ENCODE measurements at regions not wholly inside any gene's neighbourhood (a gene's known extent, or its start where the extent isn't known, plus 50 kb on each side); places are given as distances from the start of the nearest gene placed in this dataset.

DNA sequence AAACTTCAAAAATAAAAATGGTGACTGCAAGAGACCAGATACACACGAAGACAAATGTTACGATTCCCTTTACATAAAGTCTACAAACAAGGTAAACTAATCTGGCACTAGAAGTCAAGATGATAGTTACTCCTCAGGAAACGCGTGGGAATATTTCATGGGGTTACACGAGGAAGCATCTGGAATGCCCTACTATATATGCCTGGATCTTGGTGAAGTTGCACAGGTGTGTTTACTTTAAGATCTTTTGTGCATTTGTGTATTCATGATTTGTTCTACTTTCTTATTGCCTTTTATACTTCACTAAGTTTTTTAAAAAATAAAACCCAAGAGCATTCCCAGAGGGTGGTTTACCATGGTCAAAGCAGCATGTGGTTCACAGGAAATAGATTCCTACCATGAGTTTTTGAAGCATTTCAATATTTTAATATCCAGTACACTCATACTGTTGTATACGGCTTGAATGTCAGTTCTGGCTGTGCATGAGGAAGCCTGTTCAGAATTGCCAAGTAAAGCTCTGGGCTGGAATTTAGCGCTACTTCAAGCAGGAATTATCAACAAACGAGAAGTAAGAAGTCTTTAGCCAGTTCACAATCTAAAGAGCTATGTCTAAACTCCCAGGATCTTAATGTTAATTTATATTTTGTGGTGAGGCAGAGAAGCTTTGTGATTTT lies 239.8 kb upstream of the KLHL1 start:
- DNase-seq: no peak
- Histone ChIP-seq H3K27ac (no peak overlapping the region), H3K9me3 (no peaks in the 10 kb centered on the region), H3K36me3 (no peaks in the 10 kb centered on the region), H3K4me3 (no peak overlapping the region), H3K27me3 (no peaks in the 10 kb centered on the region), H3K4me1 (ENCODE audit: insufficient read depth) (no peaks in the 10 kb centered on the region)
- intact Hi-C loops (cut with DNase I): no loop called here
- TF ChIP-seq POLR2A (IDR thresholded peaks at IDR 0.05): no peak
- TF ChIP-seq EP300 (IDR thresholded peaks at IDR 0.05): no peak
- TF ChIP-seq, protein P1, sequence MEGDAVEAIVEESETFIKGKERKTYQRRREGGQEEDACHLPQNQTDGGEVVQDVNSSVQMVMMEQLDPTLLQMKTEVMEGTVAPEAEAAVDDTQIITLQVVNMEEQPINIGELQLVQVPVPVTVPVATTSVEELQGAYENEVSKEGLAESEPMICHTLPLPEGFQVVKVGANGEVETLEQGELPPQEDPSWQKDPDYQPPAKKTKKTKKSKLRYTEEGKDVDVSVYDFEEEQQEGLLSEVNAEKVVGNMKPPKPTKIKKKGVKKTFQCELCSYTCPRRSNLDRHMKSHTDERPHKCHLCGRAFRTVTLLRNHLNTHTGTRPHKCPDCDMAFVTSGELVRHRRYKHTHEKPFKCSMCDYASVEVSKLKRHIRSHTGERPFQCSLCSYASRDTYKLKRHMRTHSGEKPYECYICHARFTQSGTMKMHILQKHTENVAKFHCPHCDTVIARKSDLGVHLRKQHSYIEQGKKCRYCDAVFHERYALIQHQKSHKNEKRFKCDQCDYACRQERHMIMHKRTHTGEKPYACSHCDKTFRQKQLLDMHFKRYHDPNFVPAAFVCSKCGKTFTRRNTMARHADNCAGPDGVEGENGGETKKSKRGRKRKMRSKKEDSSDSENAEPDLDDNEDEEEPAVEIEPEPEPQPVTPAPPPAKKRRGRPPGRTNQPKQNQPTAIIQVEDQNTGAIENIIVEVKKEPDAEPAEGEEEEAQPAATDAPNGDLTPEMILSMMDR (IDR thresholded peaks at IDR 0.05): no peak
- WGBS, 3 donors: 56 to 62% (median 61%) methylated on average over 8 of the region's 8 CpGs

DNA sequence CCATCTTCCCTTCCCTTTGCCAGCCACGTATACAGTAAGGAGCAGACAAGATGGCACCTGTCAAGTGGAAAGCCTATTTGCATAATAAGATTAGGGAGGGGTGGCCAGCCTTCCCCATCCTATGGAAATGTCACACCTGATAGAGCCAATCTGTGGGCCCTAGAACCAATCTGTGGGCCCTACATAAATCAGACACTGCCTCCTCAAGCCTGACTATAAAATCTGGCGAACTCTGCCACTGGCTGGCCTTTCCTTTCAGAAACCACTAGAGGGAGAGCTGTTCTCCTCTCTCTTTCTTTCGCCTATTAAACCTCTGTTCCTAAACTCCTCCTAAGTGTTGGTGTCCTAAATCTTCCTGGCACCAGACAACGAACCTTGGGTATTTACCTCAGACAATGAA lies 231.5 kb upstream of the KLHL1 start:
- H3K9me3 ChIP-seq: no peaks in the 10 kb centered on the region
- H3K27ac ChIP-seq: no peak overlapping the region
- WGBS, 3 donors: 55 to 64% (median 56%) methylated on average over 4 of the region's 4 CpGs
- no peak for DNase-seq
- no peaks in the 10 kb centered on the region for H3K27me3 ChIP-seq
- H3K4me1 ChIP-seq (ENCODE audit: insufficient read depth): no peaks in the 10 kb centered on the region
- TF ChIP-seq, protein P1 (IDR thresholded peaks at IDR 0.05): no peak
- TF ChIP-seq POLR2A (IDR thresholded peaks at IDR 0.05) (no peak), EP300 (IDR thresholded peaks at IDR 0.05) (no peak)
- intact Hi-C loops (cut with DNase I): no loop called here
- H3K4me3 ChIP-seq: no peak overlapping the region
- no peaks in the 10 kb centered on the region for H3K36me3 ChIP-seq

DNA sequence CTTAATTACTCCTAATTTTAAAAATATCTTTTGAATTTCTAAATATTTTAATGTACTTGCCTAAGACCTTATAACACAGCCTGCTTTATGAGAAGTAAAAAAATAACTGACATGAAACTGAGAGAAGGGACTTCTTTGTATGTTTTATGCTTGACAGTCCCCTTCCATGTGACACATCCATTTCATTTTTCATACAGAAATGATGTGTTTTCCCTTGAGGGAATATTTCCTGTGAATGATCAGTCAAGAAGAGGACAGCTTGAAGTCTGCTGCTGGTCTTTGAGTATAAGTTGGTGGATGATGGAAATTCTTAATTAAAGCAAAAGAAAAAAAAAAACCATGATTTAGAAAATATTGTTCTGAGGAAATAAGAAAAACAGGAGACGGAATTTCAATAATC lies 230.4 kb upstream of the KLHL1 start:
- no peak overlapping the region for H3K4me3 ChIP-seq
- H3K36me3 ChIP-seq: no peaks in the 10 kb centered on the region
- H3K9me3 ChIP-seq: no peaks in the 10 kb centered on the region
- no peak overlapping the region for H3K27ac ChIP-seq
- DNase-seq: no peak
- TF ChIP-seq, protein P1 (IDR thresholded peaks at IDR 0.05): no peak
- no peak for TF ChIP-seq EP300 (IDR thresholded peaks at IDR 0.05)
- no peak for TF ChIP-seq POLR2A (IDR thresholded peaks at IDR 0.05)
- H3K4me1 ChIP-seq (ENCODE audit: insufficient read depth): no peaks in the 10 kb centered on the region
- H3K27me3 ChIP-seq: no peaks in the 10 kb centered on the region
- intact Hi-C loops (cut with DNase I): no loop called here
- 66 to 74% (median 67%) methylated on average over 1 of the region's 1 CpG for WGBS, 3 donors

DNA sequence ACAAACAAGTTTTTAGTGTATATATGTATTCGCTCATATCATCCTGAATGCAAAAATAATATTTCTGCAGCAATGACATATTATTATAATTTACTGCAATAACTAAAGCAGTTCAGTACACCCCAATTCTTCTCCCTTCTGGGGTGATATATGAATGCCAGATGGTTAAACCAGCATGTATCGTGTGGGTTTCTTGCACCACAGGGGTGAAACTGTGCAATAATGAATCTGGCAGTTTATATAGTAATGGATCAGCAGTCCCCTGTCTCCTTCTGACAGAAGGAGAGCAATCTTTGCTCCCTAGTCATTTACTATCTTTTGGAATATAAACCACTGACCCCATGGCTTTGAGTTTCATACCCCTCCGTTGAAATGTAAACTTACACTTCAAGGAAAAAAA lies 228.6 kb upstream of the KLHL1 start:
- WGBS, 3 donors: 59 to 65% (median 61%) methylated on average over 3 of the region's 3 CpGs
- Histone ChIP-seq H3K4me1 (ENCODE audit: insufficient read depth) (no peaks in the 10 kb centered on the region), H3K4me3 (no peak overlapping the region), H3K9me3 (no peaks in the 10 kb centered on the region), H3K36me3 (no peaks in the 10 kb centered on the region), H3K27me3 (no peaks in the 10 kb centered on the region), H3K27ac (no peak overlapping the region)
- DNase-seq: no peak
- TF ChIP-seq POLR2A (IDR thresholded peaks at IDR 0.05): no peak
- TF ChIP-seq, protein P1 (IDR thresholded peaks at IDR 0.05): no peak
- TF ChIP-seq EP300 (IDR thresholded peaks at IDR 0.05): no peak
- intact Hi-C loops (cut with DNase I): no loop called here

Data from ovary (tissue), 7 donors.